Keratinocyte (primary cell): ENCODE measurements at regions not wholly inside any gene's neighbourhood (a gene's known extent, or its start where the extent isn't known, plus 50 kb on each side); places are given as distances from the start of the nearest gene placed in this dataset.
"Not testable (repeated sequence)": the region's sequence is repeated elsewhere in the genome, so short reads cannot be mapped to it uniquely, and the experiment has no call there.

Source experiments
- DNase-seq: peaks from one replicate; pipeline ENCODE4 v3.0.0-alpha.2; 2011; ENCODE audit warnings: low read depth, missing footprints, low spot score
- FAIRE-seq: peaks from 2 replicates; lab custom pipeline; 2011; peaks lifted over from hg19 to GRCh38; lab: Jason Lieb, UNC
- H2AFZ ChIP-seq: 2 replicates; pipeline ENCODE4 v1.6.0; 2012; ENCODE audit warnings: low read length, control low read depth, inconsistent platforms; ENCODE audit not compliant: control insufficient read depth
- H3K27ac ChIP-seq: 2 replicates; pipeline ENCODE4 v1.5.1; 2011; ENCODE audit warnings: low read length; ENCODE audit not compliant: control insufficient read depth, insufficient read depth
- H3K27me3 ChIP-seq: 3 replicates; pipeline ENCODE4 v1.6.0; 2011; ENCODE audit warnings: low read length; ENCODE audit not compliant: control insufficient read depth, insufficient read depth; ENCODE audit errors: extremely low read depth
- H3K36me3 ChIP-seq, 2 experiments: 2 replicates in 1 of 2; 3 replicates in 1 of 2; pipeline ENCODE4 v1.5.1; 2011; ENCODE audit warnings: low read length in 2 of 2, mild to moderate bottlenecking in 1 of 2; ENCODE audit not compliant: control insufficient read depth in 2 of 2, insufficient read depth in 2 of 2; ENCODE audit errors: extremely low read depth in 1 of 2
- H3K4me1 ChIP-seq: 3 replicates; pipeline ENCODE4 v1.5.1; 2011; ENCODE audit warnings: low read length; ENCODE audit not compliant: control insufficient read depth, insufficient read depth; ENCODE audit errors: extremely low read depth
- H3K4me2 ChIP-seq: 3 replicates; pipeline ENCODE4 v1.6.0; 2011; ENCODE audit warnings: low read depth, low read length; ENCODE audit not compliant: control insufficient read depth, insufficient read depth; ENCODE audit errors: extremely low read depth
- H3K4me3 ChIP-seq, 3 experiments: fragments of 200-600 bp in 1 of 3; sonication (generic) in 1 of 3; 2 replicates in 2 of 3; 3 replicates in 1 of 3; pipeline ENCODE4 v1.5.1; 2011 to 2016; ENCODE audit warnings: low read length in 3 of 3, mild to moderate bottlenecking in 3 of 3, control low read depth in 2 of 3, inconsistent platforms in 1 of 3, low read depth in 1 of 3, mixed read lengths in 1 of 3, mixed run types in 1 of 3, moderate library complexity in 1 of 3; ENCODE audit not compliant: control insufficient read depth in 2 of 3, insufficient read depth in 2 of 3; ENCODE audit errors: extremely low read depth in 1 of 3
- H3K79me2 ChIP-seq: 2 replicates; pipeline ENCODE4 v1.6.0; 2012; ENCODE audit warnings: low read length; ENCODE audit not compliant: control insufficient read depth, insufficient read depth
- H3K9ac ChIP-seq: 3 replicates; pipeline ENCODE4 v1.6.0; 2011; ENCODE audit warnings: low read length; ENCODE audit not compliant: control insufficient read depth, insufficient read depth; ENCODE audit errors: extremely low read depth
- H3K9me1 ChIP-seq: 3 replicates; pipeline ENCODE4 v1.6.0; 2011; ENCODE audit warnings: low read length; ENCODE audit not compliant: control insufficient read depth, insufficient read depth; ENCODE audit errors: extremely low read depth
- H3K9me3 ChIP-seq: 2 replicates; pipeline ENCODE4 v1.5.1; 2012; ENCODE audit warnings: low read depth, low read length; ENCODE audit not compliant: control insufficient read depth
- H4K20me1 ChIP-seq: 3 replicates; pipeline ENCODE4 v1.6.0; 2011; ENCODE audit warnings: low read length; ENCODE audit not compliant: control insufficient read depth, insufficient read depth; ENCODE audit errors: extremely low read depth
- CTCF ChIP-seq, 3 experiments: IDR thresholded peaks in 1 of 3; conservative IDR thresholded peaks in 1 of 3; optimal IDR thresholded peaks in 1 of 3; 2 replicates in 2 of 3; 3 replicates in 1 of 3; pipeline versions ENCODE3 to v1.5.1; 2011; ENCODE audit warnings: low read length in 3 of 3, mild to moderate bottlenecking in 3 of 3, moderate library complexity in 2 of 3, control low read depth in 1 of 3, inconsistent platforms in 1 of 3; ENCODE audit not compliant: insufficient read depth in 2 of 3; ENCODE audit errors: extremely low read depth in 1 of 3
- EZH2 ChIP-seq: IDR thresholded peaks from one replicate; pipeline ENCODE4 v1.6.1; 2012; ENCODE audit warnings: inconsistent platforms, mild to moderate bottlenecking, low read length, moderate library complexity
- dilution Hi-C: fragments of 300-500 bp; cut with MboI; formaldehyde crosslinking; loops from one replicate; pipeline ENCODE4 v1.7.0; 2020; ENCODE audit warnings: low sequenced_read_pairs; ENCODE audit not compliant: extremely low pct_ligation_motif_present

- H3K9me3 ChIP-seq: peaks cover 5% of the 10 kb centered on the region
- H3K9ac ChIP-seq: no peak overlapping the region
- no peaks in the 10 kb centered on the region for H3K4me1 ChIP-seq
- H3K9me1 ChIP-seq: no peaks in the 10 kb centered on the region
- dilution Hi-C loops: no loop called here
- H3K4me2 ChIP-seq: no peak overlapping the region
- FAIRE-seq: no peak
- H3K79me2 ChIP-seq: no peaks in the 10 kb centered on the region
- no peak for DNase-seq
- no peak overlapping the region for H2AFZ ChIP-seq
- no peaks in the 10 kb centered on the region for H3K27me3 ChIP-seq
- no peak overlapping the region for H3K4me3 ChIP-seq
- no peak overlapping the region for H3K27ac ChIP-seq
- no peaks in the 10 kb centered on the region for H3K36me3 ChIP-seq
- TF ChIP-seq EZH2: no peak
- no peak for TF ChIP-seq CTCF (optimal IDR thresholded peaks at IDR 0.05 in 1 of 3, IDR thresholded peaks at IDR 0.05 in 1 of 3, conservative IDR thresholded peaks at IDR 0.05 in 1 of 3; ENCODE audit: extremely low read depth in 1 of 3, insufficient read depth in 2 of 3, low read length in 3 of 3)
- no peaks in the 10 kb centered on the region for H4K20me1 ChIP-seq
Observed at GRCh38 chr14:25461780-25462179, 411.8 kb upstream of the STXBP6 start.

- H3K9me1 ChIP-seq: no peaks in the 10 kb centered on the region
- no peak overlapping the region for H3K27ac ChIP-seq
- H3K36me3 ChIP-seq: no peaks in the 10 kb centered on the region
- TF ChIP-seq CTCF (optimal IDR thresholded peaks at IDR 0.05 in 1 of 3, IDR thresholded peaks at IDR 0.05 in 1 of 3, conservative IDR thresholded peaks at IDR 0.05 in 1 of 3; ENCODE audit: extremely low read depth in 1 of 3, insufficient read depth in 2 of 3, low read length in 3 of 3) (no peak), EZH2 (no peak)
- DNase-seq (no peak), FAIRE-seq (no peak)
- no peak overlapping the region for H3K9ac ChIP-seq
- H3K79me2 ChIP-seq: no peaks in the 10 kb centered on the region
- no peak overlapping the region for H3K4me2 ChIP-seq
- H3K4me3 ChIP-seq: no peak overlapping the region
- H2AFZ ChIP-seq: no peak overlapping the region
- no peaks in the 10 kb centered on the region for H4K20me1 ChIP-seq
- H3K27me3 ChIP-seq: no peaks in the 10 kb centered on the region
- H3K4me1 ChIP-seq: no peaks in the 10 kb centered on the region
- H3K9me3 ChIP-seq: no peaks in the 10 kb centered on the region
- dilution Hi-C loops: no loop called here
Observed at GRCh38 chr14:25444381-25444780, 394.4 kb upstream of the STXBP6 start.

GRCh38 chr14:25440382-25440781 lies 390.4 kb upstream of the STXBP6 start:
- DNase-seq, H3K36me3 ChIP-seq, H3K4me2 ChIP-seq, H3K4me3 ChIP-seq, H3K27me3 ChIP-seq, H3K4me1 ChIP-seq, H2AFZ ChIP-seq, FAIRE-seq, dilution Hi-C loops, H4K20me1 ChIP-seq, H3K9ac ChIP-seq, H3K27ac ChIP-seq, H3K9me3 ChIP-seq, H3K79me2 ChIP-seq, H3K9me1 ChIP-seq: not testable (repeated sequence)
